Activated CD8-positive, alpha-beta memory T cell treated with anti-CD3 and anti-CD28 coated beads, Interleukin-2, amount 10 ng/mL, durations not matched to agents 7 days and 5 days (primary cell): ENCODE measurements at regions not wholly inside any gene's neighbourhood (a gene's known extent, or its start where the extent isn't known, plus 50 kb on each side); places are given as distances from the start of the nearest gene placed in this dataset.

Experiments used
- ATAC-seq: fragments of 150-1000 bp; cut with Tn5 transposase; one replicate; pipeline ENCODE4 v1.10.0; 2021; ENCODE audit warnings: moderate library complexity
- CTCF ChIA-PET: fragments of 350-600 bp; sonication (Branson Sonifier 250); formaldehyde crosslinking; loops from one replicate; lab custom pipeline; 2021; ENCODE audit warnings: antibody characterized with exemption; lab: Charles Lee
- DNase-seq: peaks from one replicate; pipeline ENCODE4 v3.0.0-alpha.2; 2020
- H3K27ac Mint-ChIP-seq: one replicate; pipeline ENCODE4 v1.8.0; 2021; ENCODE audit warnings: mild to moderate bottlenecking, mixed read lengths
- H3K27me3 Mint-ChIP-seq: one replicate; pipeline ENCODE4 v1.8.0; 2021; ENCODE audit warnings: mixed read lengths
- H3K36me3 Mint-ChIP-seq: one replicate; pipeline ENCODE4 v1.8.0; 2021; ENCODE audit warnings: mild to moderate bottlenecking, mixed read lengths
- H3K4me1 Mint-ChIP-seq: one replicate; pipeline ENCODE4 v1.8.0; 2021; ENCODE audit warnings: mixed read lengths
- H3K4me3 Mint-ChIP-seq: one replicate; pipeline ENCODE4 v1.8.0; 2021; ENCODE audit warnings: mild to moderate bottlenecking, moderate library complexity, mixed read lengths
- H3K9me3 Mint-ChIP-seq: one replicate; pipeline ENCODE4 v1.8.0; 2022; ENCODE audit warnings: low read depth, mixed read lengths

GRCh38 chr14:29169408-29169807, 402.8 kb downstream of the FOXG1 start:
- Mint-ChIP-seq H3K9me3 (peaks cover 11% of the 10 kb centered on the region), H3K27ac (no peak overlapping the region), H3K36me3 (no peaks in the 10 kb centered on the region), H3K4me3 (no peak overlapping the region), H3K4me1 (no peaks in the 10 kb centered on the region), H3K27me3 (no peaks in the 10 kb centered on the region)
- CTCF ChIA-PET: no interaction called here
- no peak for ATAC-seq
- DNase-seq: no peak

DNA sequence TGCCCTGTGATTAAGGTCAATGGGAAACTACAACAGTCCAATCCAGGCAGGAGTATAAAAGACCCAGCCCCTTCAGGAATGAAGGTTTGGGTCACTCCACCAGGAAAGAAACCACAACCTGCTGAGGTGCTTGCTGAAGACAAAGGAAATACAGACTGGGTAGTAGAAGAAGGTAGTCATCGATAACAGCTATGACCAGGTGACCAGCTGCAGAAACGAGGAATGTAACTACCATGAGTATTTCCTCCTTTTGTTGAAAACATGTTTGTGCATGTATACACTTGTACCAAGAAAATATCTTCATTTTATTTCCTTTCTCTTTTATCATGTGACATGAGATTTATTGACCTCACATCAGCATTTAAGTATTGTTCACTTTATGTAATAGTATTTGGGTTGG, 409.1 kb downstream of the FOXG1 start:
- CTCF ChIA-PET: no interaction called here

GRCh38 chr14:29176876-29177275, 410.3 kb downstream of the FOXG1 start:
- no peak overlapping the region for H3K27ac Mint-ChIP-seq
- CTCF ChIA-PET: no interaction called here
- H3K4me3 Mint-ChIP-seq: no peak overlapping the region
- H3K9me3 Mint-ChIP-seq: peaks cover 19% of the 10 kb centered on the region
- H3K27me3 Mint-ChIP-seq: no peaks in the 10 kb centered on the region
- no peak for ATAC-seq
- no peaks in the 10 kb centered on the region for H3K4me1 Mint-ChIP-seq
- no peaks in the 10 kb centered on the region for H3K36me3 Mint-ChIP-seq
- DNase-seq: no peak

More for the DNA sequence above, 409.1 kb downstream of the FOXG1 start:
- H3K27ac Mint-ChIP-seq: no peak overlapping the region
- H3K36me3 Mint-ChIP-seq: no peaks in the 10 kb centered on the region
- no peak for DNase-seq
- no peak overlapping the region for H3K4me3 Mint-ChIP-seq
- ATAC-seq: no peak
- H3K4me1 Mint-ChIP-seq: no peaks in the 10 kb centered on the region
- H3K9me3 Mint-ChIP-seq: peaks cover 21% of the 10 kb centered on the region
- no peaks in the 10 kb centered on the region for H3K27me3 Mint-ChIP-seq

DNA sequence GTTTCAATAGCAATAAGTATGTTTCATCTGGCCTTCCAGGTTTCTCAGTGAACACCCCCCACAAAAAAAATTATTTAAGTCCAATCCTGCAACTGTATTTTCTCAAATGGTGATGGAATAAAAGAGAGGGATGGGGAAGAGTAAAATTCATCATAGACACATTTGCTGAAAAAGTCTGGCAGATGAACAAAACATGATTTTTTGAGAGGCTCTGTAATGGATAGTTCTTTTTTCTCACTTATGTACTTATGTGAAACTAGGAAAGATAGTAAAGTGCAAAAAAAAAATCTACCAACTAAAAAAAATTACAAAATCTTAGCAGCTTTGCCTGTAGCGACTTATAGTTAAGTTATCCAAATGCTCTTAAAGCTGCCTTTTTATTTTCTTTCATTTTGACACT, 412.4 kb downstream of the FOXG1 start:
- no peaks in the 10 kb centered on the region for H3K4me1 Mint-ChIP-seq
- ATAC-seq (no peak), DNase-seq (no peak)
- no peak overlapping the region for H3K4me3 Mint-ChIP-seq
- CTCF ChIA-PET: no interaction called here
- peaks cover 20% of the 10 kb centered on the region for H3K9me3 Mint-ChIP-seq
- H3K27me3 Mint-ChIP-seq: no peaks in the 10 kb centered on the region
- H3K36me3 Mint-ChIP-seq: no peaks in the 10 kb centered on the region
- no peak overlapping the region for H3K27ac Mint-ChIP-seq

DNA sequence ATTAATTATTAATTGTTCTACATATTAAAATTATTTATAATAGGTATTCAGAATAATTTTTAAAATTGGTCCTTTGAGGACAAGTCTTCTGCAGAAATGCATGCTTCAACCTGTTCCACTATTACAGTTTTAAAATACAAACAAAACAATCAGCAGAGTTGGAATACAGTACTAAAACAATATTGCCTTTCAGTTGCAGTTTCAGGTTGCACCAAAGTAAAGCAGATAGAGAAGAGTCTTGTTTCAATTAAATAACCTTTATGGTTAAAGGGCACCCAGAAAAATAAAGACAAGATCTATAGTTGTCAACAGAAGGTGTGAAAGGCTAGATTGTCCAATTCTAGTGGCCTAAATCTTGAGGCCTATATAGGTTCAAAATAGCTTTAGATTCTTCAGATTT, 424.5 kb downstream of the FOXG1 start:
- H3K27ac Mint-ChIP-seq: no peak overlapping the region
- DNase-seq (no peak), ATAC-seq (no peak)
- CTCF ChIA-PET: no interaction called here
- H3K4me1 Mint-ChIP-seq: no peaks in the 10 kb centered on the region
- H3K9me3 Mint-ChIP-seq: peaks cover 13% of the 10 kb centered on the region
- no peaks in the 10 kb centered on the region for H3K36me3 Mint-ChIP-seq
- H3K4me3 Mint-ChIP-seq: no peak overlapping the region
- no peaks in the 10 kb centered on the region for H3K27me3 Mint-ChIP-seq

- H3K36me3 Mint-ChIP-seq: no peaks in the 10 kb centered on the region
- H3K27ac Mint-ChIP-seq: no peak overlapping the region
- H3K4me1 Mint-ChIP-seq: no peaks in the 10 kb centered on the region
- no peaks in the 10 kb centered on the region for H3K27me3 Mint-ChIP-seq
- DNase-seq (no peak), ATAC-seq (no peak)
- no peak overlapping the region for H3K4me3 Mint-ChIP-seq
- CTCF ChIA-PET: no interaction called here
- peaks cover 7% of the 10 kb centered on the region for H3K9me3 Mint-ChIP-seq
These were observed 431.0 kb downstream of the FOXG1 start for GRCh38 chr14:29197557-29197956.

- DNase-seq (no peak), ATAC-seq (no peak)
- H3K27me3 Mint-ChIP-seq: no peaks in the 10 kb centered on the region
- no peak overlapping the region for H3K27ac Mint-ChIP-seq
- H3K9me3 Mint-ChIP-seq: peaks cover 19% of the 10 kb centered on the region
- no peak overlapping the region for H3K4me3 Mint-ChIP-seq
- H3K36me3 Mint-ChIP-seq: no peaks in the 10 kb centered on the region
- CTCF ChIA-PET: no interaction called here
- H3K4me1 Mint-ChIP-seq: no peaks in the 10 kb centered on the region
These were observed 439.1 kb downstream of the FOXG1 start for GRCh38 chr14:29205658-29206057.

DNA sequence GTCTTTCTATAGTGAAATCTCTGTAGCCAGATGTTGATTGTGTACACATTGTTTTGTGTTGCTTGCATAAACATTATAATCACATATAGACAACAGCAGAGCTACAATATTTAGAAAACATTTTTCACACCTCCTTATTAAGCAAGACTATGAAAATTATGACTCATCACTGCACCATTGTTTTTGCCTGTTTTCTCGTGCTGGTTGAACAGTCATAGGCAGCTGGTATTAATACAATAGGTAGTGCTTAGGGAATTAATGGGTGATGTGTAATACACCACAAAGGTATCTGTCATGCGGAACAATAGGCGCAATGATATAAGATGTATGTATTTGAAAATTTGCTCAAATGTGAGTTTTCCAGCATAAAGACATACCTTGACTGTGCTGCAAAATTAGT, 449.3 kb downstream of the FOXG1 start:
- Mint-ChIP-seq H3K27ac (no peak overlapping the region), H3K9me3 (peaks cover 3% of the 10 kb centered on the region), H3K4me1 (no peaks in the 10 kb centered on the region), H3K27me3 (no peaks in the 10 kb centered on the region), H3K4me3 (no peak overlapping the region), H3K36me3 (no peaks in the 10 kb centered on the region)
- no peak for ATAC-seq
- CTCF ChIA-PET: no interaction called here
- no peak for DNase-seq

DNA sequence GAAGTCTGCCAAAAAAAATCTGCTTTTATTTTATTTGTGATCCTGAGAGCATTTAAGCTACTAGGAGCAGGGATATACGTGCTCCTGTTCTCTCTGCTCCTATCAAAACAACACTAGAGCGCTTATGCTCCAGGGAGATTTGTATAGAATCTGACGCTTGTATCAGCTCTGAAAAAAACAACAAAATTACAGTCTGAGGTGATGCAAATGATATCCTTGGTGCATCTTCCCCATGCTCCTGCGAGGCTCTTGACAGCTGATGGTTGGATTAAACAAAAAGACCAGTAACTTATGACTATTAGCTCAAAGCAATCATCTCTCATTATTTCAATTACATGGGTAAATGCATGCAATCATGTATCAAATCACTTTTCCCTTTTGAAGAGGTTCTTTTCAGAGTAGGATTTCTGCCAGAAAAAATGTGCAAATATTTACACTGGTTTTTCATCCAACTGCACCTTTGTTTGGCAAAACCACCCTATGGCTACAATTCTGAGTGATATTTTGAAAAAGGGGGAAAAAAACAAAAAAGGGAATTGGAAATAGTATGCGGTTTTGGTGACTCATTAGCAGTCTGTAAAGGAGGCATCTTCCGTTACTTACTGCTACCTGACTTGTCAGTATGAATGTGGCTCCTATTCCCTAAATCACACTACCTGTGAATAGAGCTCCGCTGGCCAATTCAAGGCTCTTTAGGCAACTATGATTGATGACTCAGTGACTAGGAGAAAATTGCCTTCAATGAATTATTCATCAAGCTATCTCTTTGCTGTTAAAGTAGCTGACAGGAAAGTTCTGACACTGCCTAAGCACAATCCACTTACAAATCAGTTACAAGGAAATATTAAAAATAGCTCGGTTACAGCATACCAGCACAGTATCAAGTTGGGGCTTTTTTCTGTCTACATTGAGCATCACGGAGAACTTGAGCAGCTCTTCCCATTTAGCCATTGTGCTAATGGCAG, 450.0 kb downstream of the FOXG1 start:
- H3K27ac Mint-ChIP-seq: no peak overlapping the region
- H3K9me3 Mint-ChIP-seq: peaks cover 3% of the 10 kb centered on the region
- no peak overlapping the region for H3K4me3 Mint-ChIP-seq
- ATAC-seq (no peak), DNase-seq (no peak)
- H3K27me3 Mint-ChIP-seq: no peaks in the 10 kb centered on the region
- no peaks in the 10 kb centered on the region for H3K4me1 Mint-ChIP-seq
- CTCF ChIA-PET: no interaction called here
- H3K36me3 Mint-ChIP-seq: no peaks in the 10 kb centered on the region

DNA sequence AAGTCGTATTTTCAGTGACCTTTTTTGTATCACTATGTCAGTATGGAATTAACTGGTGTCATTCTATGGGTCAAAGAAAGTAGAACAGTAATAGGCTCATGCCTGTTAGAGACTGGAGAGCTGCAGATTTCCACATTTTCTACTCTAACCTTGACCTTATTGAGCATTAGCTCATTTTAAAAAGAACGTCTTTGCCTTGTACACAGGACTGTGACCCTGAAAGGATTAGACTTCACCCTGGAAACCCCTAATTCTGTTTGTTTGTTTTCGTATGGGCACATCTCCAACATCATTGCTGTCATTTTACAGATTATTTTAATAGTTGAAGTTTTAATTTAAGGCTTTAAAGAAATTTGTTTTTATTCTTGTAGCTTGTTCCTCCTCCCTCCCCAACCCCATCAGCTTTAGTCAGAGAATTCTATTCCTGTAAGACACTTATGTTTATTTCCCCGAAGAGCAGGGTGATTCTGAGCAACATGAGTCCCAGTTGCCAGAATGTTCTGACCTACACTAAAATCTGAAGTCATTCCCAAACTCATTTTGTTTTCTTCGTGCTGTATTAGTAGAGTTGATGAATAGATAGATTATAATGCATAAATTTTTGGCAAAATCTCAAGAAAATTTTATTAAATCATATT, 451.3 kb downstream of the FOXG1 start:
- CTCF ChIA-PET: no interaction called here
- no peak overlapping the region for H3K27ac Mint-ChIP-seq
- no peaks in the 10 kb centered on the region for H3K4me1 Mint-ChIP-seq
- no peak for DNase-seq
- no peak overlapping the region for H3K4me3 Mint-ChIP-seq
- H3K9me3 Mint-ChIP-seq: peaks cover 3% of the 10 kb centered on the region
- ATAC-seq: no peak
- H3K36me3 Mint-ChIP-seq: no peaks in the 10 kb centered on the region
- H3K27me3 Mint-ChIP-seq: no peaks in the 10 kb centered on the region

DNA sequence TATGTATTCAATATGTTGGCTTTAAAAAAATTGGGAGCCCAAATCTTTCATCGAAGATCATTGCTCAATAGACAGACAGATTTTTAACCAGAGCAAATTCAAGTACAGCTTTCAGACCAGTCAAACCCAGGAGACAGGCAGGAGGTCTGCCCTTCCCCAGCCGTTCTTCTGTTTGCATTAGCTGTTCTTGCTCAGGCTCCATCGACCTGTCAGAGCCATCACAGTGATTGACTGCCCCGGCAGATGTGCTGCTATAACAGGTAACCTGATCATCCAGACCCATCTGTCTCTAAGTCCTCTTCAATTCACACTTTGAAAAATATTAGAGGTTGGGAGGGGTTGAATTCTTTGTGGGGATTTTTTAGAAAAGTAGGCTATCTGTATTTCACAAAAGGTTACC, 453.5 kb downstream of the FOXG1 start:
- ATAC-seq (no peak), DNase-seq (no peak)
- Mint-ChIP-seq H3K4me3 (no peak overlapping the region), H3K9me3 (peaks cover 5% of the 10 kb centered on the region), H3K27me3 (no peaks in the 10 kb centered on the region), H3K4me1 (no peaks in the 10 kb centered on the region), H3K27ac (no peak overlapping the region), H3K36me3 (no peaks in the 10 kb centered on the region)
- CTCF ChIA-PET: no interaction called here

DNA sequence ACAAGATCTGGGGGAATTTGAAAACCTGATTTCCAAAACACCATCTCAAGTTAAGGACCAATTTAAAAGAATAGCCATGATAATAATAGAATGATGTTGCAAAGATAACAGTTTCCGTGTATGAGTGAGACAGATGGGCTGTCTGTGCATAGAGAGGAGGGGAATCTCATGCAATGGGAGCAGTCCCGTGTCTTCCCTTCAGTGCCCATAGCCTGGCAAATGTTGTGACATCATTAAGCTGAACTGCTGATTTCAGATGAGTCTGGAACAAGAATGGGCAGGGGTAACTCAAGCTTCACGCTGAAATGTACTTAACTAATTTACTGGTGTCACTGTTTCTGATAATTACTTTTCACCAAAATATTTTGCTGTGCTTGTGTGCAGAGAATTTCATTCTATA, 454.0 kb downstream of the FOXG1 start:
- H3K27ac Mint-ChIP-seq: no peak overlapping the region
- no peaks in the 10 kb centered on the region for H3K36me3 Mint-ChIP-seq
- no peaks in the 10 kb centered on the region for H3K4me1 Mint-ChIP-seq
- ATAC-seq (no peak), DNase-seq (no peak)
- CTCF ChIA-PET: no interaction called here
- H3K27me3 Mint-ChIP-seq: no peaks in the 10 kb centered on the region
- peaks cover 5% of the 10 kb centered on the region for H3K9me3 Mint-ChIP-seq
- H3K4me3 Mint-ChIP-seq: no peak overlapping the region

DNA sequence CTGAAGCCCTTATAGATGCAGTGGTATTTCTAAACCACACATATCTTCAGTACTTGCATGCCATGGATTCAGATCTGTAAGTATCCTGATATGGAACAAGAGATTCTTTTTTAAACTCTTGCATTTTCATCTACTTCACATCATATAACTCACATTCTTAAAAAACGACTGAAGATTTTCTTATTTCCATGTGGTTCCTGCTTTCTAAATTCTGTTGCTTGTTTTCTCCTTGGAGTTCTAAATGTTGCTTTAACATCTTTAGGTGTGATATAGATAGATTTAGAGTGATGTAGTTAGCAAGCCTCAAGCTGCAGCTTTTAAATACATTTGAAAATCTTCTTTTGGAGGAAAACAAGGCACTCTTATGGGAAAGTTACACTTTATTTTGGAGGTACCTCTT, 455.4 kb downstream of the FOXG1 start:
- CTCF ChIA-PET: no interaction called here
- DNase-seq (no peak), ATAC-seq (no peak)
- no peaks in the 10 kb centered on the region for H3K27me3 Mint-ChIP-seq
- H3K4me3 Mint-ChIP-seq: no peak overlapping the region
- H3K4me1 Mint-ChIP-seq: no peaks in the 10 kb centered on the region
- no peaks in the 10 kb centered on the region for H3K36me3 Mint-ChIP-seq
- no peak overlapping the region for H3K27ac Mint-ChIP-seq
- peaks cover 4% of the 10 kb centered on the region for H3K9me3 Mint-ChIP-seq

DNA sequence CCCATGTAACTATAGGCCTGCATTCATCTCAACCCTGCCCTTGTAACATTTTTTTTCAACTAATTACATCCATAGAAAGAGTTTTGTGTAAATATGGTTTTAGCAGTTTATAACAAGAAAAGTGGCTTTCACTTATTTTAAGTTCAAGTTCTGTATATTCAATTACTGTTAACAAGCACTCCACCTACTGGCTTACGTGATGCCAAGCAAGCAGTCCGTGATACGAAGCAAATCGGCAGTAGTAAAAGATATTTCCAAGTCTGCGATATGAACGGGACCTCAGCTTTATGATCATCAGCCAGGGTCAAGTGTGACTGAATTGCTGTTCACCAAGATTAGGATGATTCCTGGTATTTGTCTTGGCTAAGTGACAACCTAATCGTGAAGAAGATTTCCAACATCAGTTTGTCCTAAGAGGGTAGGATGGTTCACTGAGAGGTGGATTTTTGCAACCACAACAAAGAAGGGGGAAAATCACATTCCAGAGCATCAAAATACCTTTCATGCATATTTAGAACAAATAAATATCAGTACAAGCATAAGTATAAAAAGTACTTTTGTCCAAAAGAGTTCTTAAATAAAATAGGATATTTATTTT, 456.2 kb downstream of the FOXG1 start:
- Mint-ChIP-seq H3K4me1 (no peaks in the 10 kb centered on the region), H3K27me3 (no peaks in the 10 kb centered on the region), H3K36me3 (no peaks in the 10 kb centered on the region), H3K4me3 (no peak overlapping the region), H3K27ac (no peak overlapping the region), H3K9me3 (peaks cover 6% of the 10 kb centered on the region)
- no peak for DNase-seq
- no peak for ATAC-seq
- CTCF ChIA-PET: no interaction called here
